HG03175 (cell line): ENCODE measurements at regions not wholly inside any gene's neighbourhood (a gene's known extent, or its start where the extent isn't known, plus 50 kb on each side); places are given as distances from the start of the nearest gene placed in this dataset.
"Not testable (repeated sequence)": the region's sequence is repeated elsewhere in the genome, so short reads cannot be mapped to it uniquely, and the experiment has no call there.

Experiments
- ATAC-seq: cut with Tn5 transposase; IDR thresholded peaks from one replicate; pipeline ENCODE4 v1.9.1; 2021; ENCODE audit warnings: mild to moderate bottlenecking, moderate library complexity; ENCODE audit not compliant: unreplicated experiment

DNA sequence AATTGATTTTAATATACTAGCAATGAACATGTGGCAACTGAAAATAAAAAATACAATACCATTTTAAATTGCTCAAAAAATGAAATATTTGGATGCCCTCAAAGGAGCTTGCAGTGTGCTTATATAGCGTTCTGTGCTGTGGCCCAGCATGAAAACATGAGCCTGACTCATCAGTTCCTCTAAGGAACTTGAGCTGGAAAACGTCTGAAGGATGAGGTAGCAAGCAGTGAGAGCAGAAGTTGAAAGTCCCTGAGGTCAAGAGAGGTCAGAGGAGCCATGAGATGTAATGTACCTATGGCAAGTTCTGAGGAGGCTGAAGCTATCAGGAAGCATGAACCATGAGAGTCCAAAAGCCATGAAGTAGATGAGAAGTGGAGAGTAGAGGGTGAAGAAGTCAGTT, 59.7 kb downstream of the HMGB3 start:
- no peak for ATAC-seq

DNA sequence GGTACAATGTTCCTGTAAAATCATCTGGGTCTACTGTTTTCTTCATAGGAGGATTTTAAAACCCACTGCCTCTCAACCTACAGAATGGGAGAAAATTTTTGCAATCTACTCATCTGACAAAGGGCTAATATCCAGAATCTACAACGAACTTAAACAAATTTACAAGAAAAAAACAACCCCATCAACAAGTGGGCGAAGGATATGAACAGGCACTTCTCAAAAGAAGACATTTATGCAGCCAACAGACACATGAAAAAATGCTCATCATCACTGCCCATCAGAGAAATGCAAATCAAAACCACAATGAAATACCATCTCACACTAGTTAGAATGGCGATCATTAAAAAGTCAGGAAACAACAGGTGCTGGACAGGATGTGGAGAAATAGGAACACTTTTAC, 83.2 kb downstream of the HMGB3 start:
- not testable (repeated sequence) for ATAC-seq

DNA sequence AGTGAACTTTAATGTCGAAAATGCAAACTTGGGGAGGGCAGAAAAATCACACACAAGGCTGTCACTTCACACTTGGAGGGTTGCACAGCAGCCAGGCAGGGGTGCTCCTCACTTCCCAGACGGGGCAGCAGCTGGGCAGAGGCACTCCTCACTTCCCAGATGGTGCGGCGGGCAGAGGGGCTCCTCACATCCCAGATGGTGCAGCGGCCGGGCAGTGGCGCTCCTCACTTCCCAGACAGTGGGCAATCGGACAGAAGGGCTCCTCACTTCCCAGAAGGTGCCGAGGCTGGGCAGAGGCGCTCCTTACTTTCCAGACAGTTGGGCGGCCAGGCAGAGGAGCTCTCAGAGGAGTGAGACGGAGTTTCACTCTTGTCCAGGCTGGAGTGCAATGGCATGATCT, 90.6 kb downstream of the HMGB3 start:
- ATAC-seq, result no peak

DNA sequence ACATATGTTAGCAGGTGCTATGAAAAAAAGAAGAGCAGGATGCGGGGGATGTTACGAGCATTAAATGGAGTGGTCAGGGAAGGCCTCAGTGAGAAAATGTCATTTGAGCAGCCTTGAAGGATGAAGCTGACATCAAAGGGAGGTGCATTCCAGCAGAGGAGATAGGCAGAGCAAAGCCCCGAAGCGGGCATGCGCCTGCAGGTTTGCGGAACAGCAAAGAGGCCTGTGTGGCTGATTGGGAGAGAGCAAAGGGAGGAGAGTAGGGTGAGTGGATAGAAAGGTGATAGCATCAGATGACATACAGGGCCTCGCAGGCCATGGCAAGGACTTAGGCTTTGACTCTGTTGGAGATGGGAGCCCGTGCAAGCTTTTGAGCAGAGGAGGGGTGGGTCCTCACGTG, 95.4 kb upstream of the GPR50 start:
- ATAC-seq, result no peak

DNA sequence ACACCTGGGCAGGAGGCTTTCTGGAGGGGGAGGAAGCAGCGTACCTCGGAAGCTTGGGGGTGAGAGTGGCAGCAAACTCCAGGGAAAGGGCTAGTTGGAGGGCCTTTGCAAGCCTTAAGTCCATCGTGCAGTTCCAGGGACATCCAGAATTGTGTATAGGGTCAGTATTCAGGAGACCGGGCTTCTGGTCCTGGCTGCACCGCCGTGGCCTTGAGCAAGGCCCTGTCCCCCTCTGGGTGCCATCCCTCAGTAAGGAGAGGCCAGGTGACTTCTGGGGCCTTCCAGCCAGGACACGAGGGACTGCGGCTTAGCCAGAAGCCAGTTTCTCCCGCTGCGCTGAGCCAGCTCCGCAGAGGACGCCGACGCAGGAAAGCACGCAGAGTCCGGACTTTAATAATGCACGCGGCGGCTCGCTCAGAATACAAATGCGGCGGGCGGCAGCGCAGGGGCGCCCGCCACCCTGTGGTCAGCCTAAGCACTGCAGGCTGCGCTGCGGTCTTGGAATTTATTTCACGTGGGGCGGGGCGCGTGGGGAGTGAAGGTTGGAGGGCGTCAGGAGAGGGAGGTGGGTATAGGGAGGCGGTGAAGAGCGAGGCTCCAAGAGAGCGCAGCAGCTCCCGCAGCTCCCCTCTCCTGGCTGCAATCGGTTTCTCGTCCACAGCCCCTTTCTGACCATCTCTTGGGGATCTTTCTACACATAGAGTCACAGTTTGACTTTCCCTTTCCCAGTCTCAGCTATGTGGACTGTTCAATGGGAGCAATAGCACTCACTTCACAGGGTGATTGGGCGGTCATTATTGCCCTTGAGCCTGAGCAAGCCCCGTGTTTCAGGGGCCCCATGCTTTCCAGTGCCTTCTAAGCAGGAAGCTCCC, 94.1 kb upstream of the GPR50 start:
- peak; percentile 93 for ATAC-seq

DNA sequence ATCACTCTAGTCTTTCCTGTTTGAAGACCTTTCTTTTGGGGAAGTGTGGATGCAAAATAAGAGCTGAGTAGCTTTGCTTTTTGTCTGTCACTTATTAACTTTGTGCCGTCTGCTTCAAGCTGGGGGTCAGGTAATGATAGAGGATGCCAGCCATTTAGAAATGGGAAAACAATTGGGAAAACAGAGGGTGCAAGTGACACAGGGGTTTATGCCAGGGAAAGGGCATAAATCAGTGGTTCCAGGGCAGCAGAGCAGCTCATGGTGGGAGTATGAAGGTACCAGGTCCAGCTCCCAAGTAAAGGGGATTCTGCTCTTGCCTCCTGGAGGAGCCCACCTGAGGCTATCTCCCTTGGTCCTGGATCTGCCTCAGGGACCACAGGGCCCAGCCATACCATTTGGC, 91.9 kb upstream of the GPR50 start:
- ATAC-seq, result no peak

DNA sequence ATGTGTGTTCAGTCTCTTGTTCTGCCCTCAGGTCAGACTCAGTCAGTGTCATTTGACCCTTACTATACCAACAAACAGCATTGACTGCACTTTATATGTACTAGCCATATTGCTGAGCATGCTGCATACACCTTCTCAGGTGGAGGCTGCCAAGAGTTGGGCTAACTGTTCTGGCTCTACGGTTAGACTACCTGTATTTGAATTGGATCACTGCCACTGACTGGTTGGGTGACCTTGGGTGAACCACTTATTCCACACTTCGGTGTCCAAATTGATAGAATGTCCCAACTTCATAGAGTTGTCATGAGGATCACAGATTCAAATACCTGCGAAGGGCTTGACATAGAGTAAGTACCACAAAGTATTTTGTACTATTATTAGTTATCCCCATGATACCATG, 91.2 kb upstream of the GPR50 start:
- no peak for ATAC-seq

DNA sequence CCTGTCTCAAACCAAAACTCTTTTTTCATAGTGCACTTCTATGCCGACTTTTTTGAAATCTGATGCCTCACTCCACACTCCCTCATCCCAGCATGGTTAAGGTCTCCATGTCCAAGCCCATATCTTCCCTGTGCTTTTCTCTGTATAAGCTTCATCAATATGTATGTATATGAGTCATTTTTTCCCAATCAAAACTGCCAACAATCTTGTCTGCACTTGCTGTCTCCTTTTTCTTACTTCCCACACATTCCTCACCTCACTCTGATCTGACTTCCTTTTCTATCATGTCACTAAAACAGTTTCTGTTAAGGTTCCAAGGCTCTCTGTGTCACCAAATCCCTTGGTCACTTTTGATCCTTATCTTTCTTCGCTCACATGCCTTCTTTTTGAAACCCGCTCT, 88.2 kb upstream of the GPR50 start:
- no peak for ATAC-seq

DNA sequence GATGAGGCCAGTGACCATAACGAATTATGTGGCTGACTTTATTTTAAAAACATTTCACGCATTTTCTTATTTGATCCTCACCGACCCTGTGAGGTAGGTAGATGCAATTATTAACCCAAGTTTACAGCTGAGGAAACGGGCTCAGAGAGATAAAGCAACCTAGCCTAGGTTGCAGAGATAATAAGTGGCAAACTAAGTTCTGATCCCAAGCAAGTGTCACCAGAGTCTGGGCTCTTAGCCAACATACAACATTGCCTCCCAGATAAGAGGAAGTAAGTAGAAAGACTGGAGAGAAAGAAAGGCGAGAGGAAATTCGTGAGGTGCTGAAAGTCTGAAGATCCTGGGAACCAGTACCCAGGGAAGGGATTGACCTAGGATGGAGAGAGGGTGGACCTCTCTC, 77.4 kb upstream of the GPR50 start:
- ATAC-seq, result no peak

DNA sequence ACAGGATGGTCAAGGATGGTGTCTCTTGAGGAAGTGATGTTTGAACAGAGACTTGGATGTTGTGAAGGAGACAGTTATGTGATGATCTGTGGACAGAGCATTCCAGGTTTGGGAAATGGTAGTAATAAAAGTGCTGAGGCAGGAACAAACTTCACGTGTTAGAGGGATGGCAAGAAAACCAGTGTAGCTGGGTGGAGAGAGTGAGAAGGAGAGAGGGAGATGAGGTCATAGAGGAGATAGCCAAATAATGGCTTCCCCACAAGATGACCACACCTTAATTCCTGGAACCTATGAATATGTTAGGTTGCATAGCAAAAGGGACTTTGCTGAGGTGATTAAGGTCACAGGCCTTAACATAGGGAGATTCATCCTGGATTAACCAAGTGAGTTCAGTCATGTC, 75.6 kb upstream of the GPR50 start:
- no peak for ATAC-seq

DNA sequence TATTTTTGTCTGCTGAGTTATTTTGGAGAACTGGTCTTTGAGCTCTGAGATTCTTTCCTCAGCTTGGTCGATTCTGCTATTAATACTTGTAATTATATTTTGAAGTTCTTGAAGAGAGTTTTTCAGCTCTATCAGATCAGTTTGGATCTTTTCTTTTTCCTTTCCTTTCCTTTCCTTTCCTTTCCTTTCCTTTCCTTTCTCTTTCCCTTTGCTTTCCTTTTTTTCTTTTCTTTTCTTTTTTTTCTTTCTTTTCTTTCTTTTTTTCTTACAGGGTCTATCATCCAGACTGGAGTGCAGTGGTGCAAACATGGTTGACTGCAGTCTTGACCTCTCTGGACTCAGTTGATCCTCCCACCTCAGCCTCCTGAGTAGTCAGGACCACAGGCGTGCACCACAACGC, 63.2 kb upstream of the GPR50 start:
- ATAC-seq, result not testable (repeated sequence)
